ENCODE measurements at regions not wholly inside any gene's neighbourhood (a gene's known extent, or its start where the extent isn't known, plus 50 kb on each side); places are given as distances from the start of the nearest gene placed in this dataset.

DNA sequence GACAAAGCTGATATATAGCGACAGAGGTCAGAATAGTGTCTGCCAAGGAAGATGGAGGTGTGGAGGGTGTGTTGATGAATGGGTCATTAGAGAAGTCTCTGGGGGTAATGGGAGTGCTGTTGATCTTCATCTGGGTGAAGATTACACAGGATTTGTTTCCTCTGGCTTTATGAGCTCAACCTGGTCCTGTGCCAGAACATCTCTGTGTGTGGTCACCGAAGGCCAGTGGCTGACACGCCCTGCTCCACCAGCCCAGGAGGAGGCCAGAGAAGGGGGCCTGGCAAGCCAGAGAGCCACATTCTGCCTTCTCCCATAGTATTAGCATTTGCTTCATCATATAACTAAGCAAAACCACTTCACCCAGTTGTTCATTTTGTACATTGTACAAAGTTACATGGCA is 121.1 kb downstream of the ZNF621 start:
- TF ChIP-seq, protein P1, sequence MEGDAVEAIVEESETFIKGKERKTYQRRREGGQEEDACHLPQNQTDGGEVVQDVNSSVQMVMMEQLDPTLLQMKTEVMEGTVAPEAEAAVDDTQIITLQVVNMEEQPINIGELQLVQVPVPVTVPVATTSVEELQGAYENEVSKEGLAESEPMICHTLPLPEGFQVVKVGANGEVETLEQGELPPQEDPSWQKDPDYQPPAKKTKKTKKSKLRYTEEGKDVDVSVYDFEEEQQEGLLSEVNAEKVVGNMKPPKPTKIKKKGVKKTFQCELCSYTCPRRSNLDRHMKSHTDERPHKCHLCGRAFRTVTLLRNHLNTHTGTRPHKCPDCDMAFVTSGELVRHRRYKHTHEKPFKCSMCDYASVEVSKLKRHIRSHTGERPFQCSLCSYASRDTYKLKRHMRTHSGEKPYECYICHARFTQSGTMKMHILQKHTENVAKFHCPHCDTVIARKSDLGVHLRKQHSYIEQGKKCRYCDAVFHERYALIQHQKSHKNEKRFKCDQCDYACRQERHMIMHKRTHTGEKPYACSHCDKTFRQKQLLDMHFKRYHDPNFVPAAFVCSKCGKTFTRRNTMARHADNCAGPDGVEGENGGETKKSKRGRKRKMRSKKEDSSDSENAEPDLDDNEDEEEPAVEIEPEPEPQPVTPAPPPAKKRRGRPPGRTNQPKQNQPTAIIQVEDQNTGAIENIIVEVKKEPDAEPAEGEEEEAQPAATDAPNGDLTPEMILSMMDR (IDR thresholded peaks at IDR 0.05): no peak
- no peak for TF ChIP-seq POLR2A (IDR thresholded peaks at IDR 0.05)

Measured in esophagus squamous epithelium (tissue), 4 donors.